ENCODE measurements at regions not wholly inside any gene's neighbourhood (a gene's known extent, or its start where the extent isn't known, plus 50 kb on each side); places are given as distances from the start of the nearest gene placed in this dataset.

DNA sequence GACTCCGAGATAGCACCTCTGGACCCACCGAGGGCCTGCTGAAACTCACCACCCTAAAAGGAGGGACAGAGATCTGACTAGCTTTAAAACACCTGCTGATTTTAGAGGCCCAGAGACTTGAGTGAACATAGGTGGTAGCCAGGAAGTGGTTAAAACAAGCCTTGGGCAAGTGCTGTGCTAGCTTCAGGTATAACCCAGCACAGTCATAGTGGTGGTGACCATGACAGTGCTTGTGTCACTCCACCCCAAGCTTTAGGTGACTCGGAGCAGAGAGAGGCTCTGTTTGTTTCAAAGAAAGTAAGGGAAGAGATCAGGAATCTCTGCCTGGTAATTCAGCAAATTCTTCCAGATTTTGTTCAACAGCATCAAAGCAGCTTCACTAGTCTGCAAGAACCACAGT is 641.1 kb upstream of the BCHE start:
- H3K27me3 ChIP-seq (replicated peaks; ENCODE audit: insufficient read depth), result no peaks in the 10 kb centered on the region
- no peaks in the 10 kb centered on the region for H3F3A ChIP-seq (ENCODE audit: insufficient read depth)
- H3K27ac ChIP-seq, result no peak overlapping the region
- no peaks in the 10 kb centered on the region for H3K36me3 ChIP-seq (ENCODE audit: low read depth)
- H3K4me2 ChIP-seq (ENCODE audit: unreplicated experiment), result no peak overlapping the region
- no peaks in the 10 kb centered on the region for H3K9me2 ChIP-seq (ENCODE audit: insufficient read depth)
- no peaks in the 10 kb centered on the region for H3K9me3 ChIP-seq (ENCODE audit: low read depth)
- H4K20me1 ChIP-seq (ENCODE audit: insufficient read depth), result no peaks in the 10 kb centered on the region
- DNase-seq, result no peak
- no peak for TF ChIP-seq EZH2phosphoT487 (IDR thresholded peaks at IDR 0.05; ENCODE audit: insufficient read depth, low read depth)
- no peak for TF ChIP-seq EZH2 (IDR thresholded peaks at IDR 0.05; ENCODE audit: insufficient read depth, poor library complexity, severe bottlenecking)
- H3K4me3 ChIP-seq, result no peak overlapping the region
- H3K4me1 ChIP-seq (ENCODE audit: insufficient read depth), result no peaks in the 10 kb centered on the region
- WGBS, 2 experiments (ENCODE audit: low coverage in 1 of 2, low lambda C conversion rate in 2 of 2, missing lambda C conversion rate in 2 of 2), result 12 to 21% methylated on average over 3 of the region's 3 CpGs
- H3K9ac ChIP-seq, result no peak overlapping the region
- in situ Hi-C loops (cut with MboI), result no loop called here
- H2AFZ ChIP-seq, result no peak overlapping the region
- no peaks in the 10 kb centered on the region for H3K79me2 ChIP-seq (ENCODE audit: insufficient read depth)

DNA sequence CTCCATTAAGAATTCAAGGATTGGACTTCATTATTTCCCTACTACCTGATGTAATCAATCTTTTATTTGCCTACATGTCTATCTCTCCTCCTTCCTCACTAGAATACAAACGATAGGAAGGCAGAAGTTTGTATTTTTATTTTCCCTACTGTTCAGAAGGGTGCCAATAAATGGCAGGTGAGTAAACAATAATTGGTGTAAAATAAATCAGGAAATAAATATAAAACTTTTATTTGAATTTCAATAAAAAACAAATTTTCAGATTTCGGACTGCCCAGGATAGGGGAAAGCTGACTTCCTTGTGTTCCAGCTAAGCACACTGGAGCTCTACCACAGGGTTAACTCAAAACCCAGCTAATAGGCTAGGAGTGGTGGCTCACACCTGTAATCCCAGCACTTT is 636.3 kb upstream of the BCHE start:
- no peaks in the 10 kb centered on the region for H4K20me1 ChIP-seq (ENCODE audit: insufficient read depth)
- no peak overlapping the region for H3K4me2 ChIP-seq (ENCODE audit: unreplicated experiment)
- no peak overlapping the region for H3K27ac ChIP-seq
- no peak overlapping the region for H3K9ac ChIP-seq
- H3F3A ChIP-seq (ENCODE audit: insufficient read depth), result no peaks in the 10 kb centered on the region
- H3K9me2 ChIP-seq (ENCODE audit: insufficient read depth), result no peaks in the 10 kb centered on the region
- WGBS, 2 experiments (ENCODE audit: low coverage in 1 of 2, low lambda C conversion rate in 2 of 2, missing lambda C conversion rate in 2 of 2), result 1 to 2% methylated on average over 2 of the region's 2 CpGs
- TF ChIP-seq EZH2phosphoT487 (IDR thresholded peaks at IDR 0.05; ENCODE audit: insufficient read depth, low read depth), result no peak
- TF ChIP-seq EZH2 (IDR thresholded peaks at IDR 0.05; ENCODE audit: insufficient read depth, poor library complexity, severe bottlenecking), result no peak
- in situ Hi-C loops (cut with MboI), result no loop called here
- H3K36me3 ChIP-seq (ENCODE audit: low read depth), result no peaks in the 10 kb centered on the region
- no peaks in the 10 kb centered on the region for H3K27me3 ChIP-seq (replicated peaks; ENCODE audit: insufficient read depth)
- H3K79me2 ChIP-seq (ENCODE audit: insufficient read depth), result no peaks in the 10 kb centered on the region
- H3K9me3 ChIP-seq (ENCODE audit: low read depth), result no peaks in the 10 kb centered on the region
- H3K4me3 ChIP-seq, result no peak overlapping the region
- no peaks in the 10 kb centered on the region for H3K4me1 ChIP-seq (ENCODE audit: insufficient read depth)
- DNase-seq, result no peak
- no peak overlapping the region for H2AFZ ChIP-seq

DNA sequence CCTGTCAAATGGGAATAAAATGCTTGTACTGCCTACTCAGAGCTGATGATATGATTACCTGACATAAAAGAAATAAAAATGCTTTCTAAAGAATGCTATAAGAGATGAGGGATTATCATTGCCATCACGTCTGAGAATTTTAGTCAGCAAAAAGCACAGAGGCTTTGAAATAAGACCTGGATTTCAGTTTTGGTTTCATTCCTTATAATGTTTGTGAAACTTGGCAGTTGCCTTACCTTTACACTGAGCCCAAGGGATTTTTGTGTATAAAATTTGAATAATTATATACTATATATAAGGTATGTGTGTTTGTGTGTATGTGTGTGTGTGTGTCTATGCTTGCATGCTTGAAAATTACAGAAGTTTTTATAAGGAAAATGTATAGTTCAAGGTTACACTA is 634.8 kb upstream of the BCHE start:
- Histone ChIP-seq H3K4me1 (ENCODE audit: insufficient read depth) (no peaks in the 10 kb centered on the region), H3K79me2 (ENCODE audit: insufficient read depth) (no peaks in the 10 kb centered on the region), H3K27ac (no peak overlapping the region), H4K20me1 (ENCODE audit: insufficient read depth) (no peaks in the 10 kb centered on the region), H3K4me2 (ENCODE audit: unreplicated experiment) (no peak overlapping the region), H3F3A (ENCODE audit: insufficient read depth) (no peaks in the 10 kb centered on the region), H3K27me3 (replicated peaks; ENCODE audit: insufficient read depth) (no peaks in the 10 kb centered on the region), H3K4me3 (no peak overlapping the region), H2AFZ (no peak overlapping the region), H3K9ac (no peak overlapping the region), H3K36me3 (ENCODE audit: low read depth) (no peaks in the 10 kb centered on the region), H3K9me3 (ENCODE audit: low read depth) (no peaks in the 10 kb centered on the region), H3K9me2 (ENCODE audit: insufficient read depth) (no peaks in the 10 kb centered on the region)
- in situ Hi-C loops (cut with MboI), result no loop called here
- WGBS, 2 experiments (ENCODE audit: low coverage in 1 of 2, low lambda C conversion rate in 2 of 2, missing lambda C conversion rate in 2 of 2), result 2 to 4% methylated on average over 1 of the region's 1 CpG
- TF ChIP-seq EZH2phosphoT487 (IDR thresholded peaks at IDR 0.05; ENCODE audit: insufficient read depth, low read depth) (no peak), EZH2 (IDR thresholded peaks at IDR 0.05; ENCODE audit: insufficient read depth, poor library complexity, severe bottlenecking) (no peak)
- no peak for DNase-seq

DNA sequence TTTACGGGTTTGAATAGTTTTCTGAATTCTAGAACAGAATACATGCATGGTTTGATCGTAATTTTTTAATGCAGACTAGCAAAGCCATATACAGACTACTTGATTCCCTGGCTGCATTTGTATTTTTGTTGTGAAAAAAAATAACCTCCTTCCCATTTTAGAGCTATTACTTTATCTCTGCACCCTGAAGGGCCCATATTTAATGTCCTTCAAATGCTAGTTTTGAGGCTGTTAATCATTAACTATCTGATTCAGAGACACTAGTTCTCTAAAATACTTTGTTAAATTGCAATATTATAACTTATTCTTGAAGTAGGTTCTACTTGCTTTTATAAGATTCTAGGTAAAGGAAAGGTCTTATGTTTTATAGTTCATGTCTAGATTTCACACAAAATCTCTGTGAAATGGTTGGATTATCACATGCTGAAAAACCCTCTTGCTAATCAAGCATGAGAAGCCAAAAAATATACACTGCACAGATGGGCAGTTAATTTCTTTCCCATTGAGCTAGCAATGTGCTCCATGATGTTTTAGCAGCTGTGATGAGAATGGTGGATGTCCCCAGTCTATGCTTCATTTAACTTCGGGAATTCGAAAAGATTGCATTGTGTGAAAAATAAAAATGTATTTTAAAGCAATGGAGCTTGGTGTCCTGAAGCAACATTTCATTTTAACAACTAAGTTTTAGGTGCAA is 634.0 kb upstream of the BCHE start:
- no peak overlapping the region for H3K4me3 ChIP-seq

More for the DNA sequence above, 634.0 kb upstream of the BCHE start:
- no peaks in the 10 kb centered on the region for H3K9me3 ChIP-seq (ENCODE audit: low read depth)
- H3K4me2 ChIP-seq (ENCODE audit: unreplicated experiment), result no peak overlapping the region
- H3K79me2 ChIP-seq (ENCODE audit: insufficient read depth), result no peaks in the 10 kb centered on the region
- H4K20me1 ChIP-seq (ENCODE audit: insufficient read depth), result no peaks in the 10 kb centered on the region
- in situ Hi-C loops (cut with MboI), result no loop called here
- no peak overlapping the region for H2AFZ ChIP-seq
- H3K36me3 ChIP-seq (ENCODE audit: low read depth), result no peaks in the 10 kb centered on the region
- no peak overlapping the region for H3K27ac ChIP-seq
- 14 to 22% methylated on average over 4 of the region's 4 CpGs for WGBS, 2 experiments (ENCODE audit: low coverage in 1 of 2, low lambda C conversion rate in 2 of 2, missing lambda C conversion rate in 2 of 2)
- H3F3A ChIP-seq (ENCODE audit: insufficient read depth), result no peaks in the 10 kb centered on the region
- no peaks in the 10 kb centered on the region for H3K9me2 ChIP-seq (ENCODE audit: insufficient read depth)
- DNase-seq, result no peak
- H3K4me1 ChIP-seq (ENCODE audit: insufficient read depth), result no peaks in the 10 kb centered on the region
- no peak overlapping the region for H3K9ac ChIP-seq
- no peak for TF ChIP-seq EZH2phosphoT487 (IDR thresholded peaks at IDR 0.05; ENCODE audit: insufficient read depth, low read depth)
- no peak for TF ChIP-seq EZH2 (IDR thresholded peaks at IDR 0.05; ENCODE audit: insufficient read depth, poor library complexity, severe bottlenecking)
- H3K27me3 ChIP-seq (replicated peaks; ENCODE audit: insufficient read depth), result no peaks in the 10 kb centered on the region
